GM12874 (cell line): ENCODE measurements at regions not wholly inside any gene's neighbourhood (a gene's known extent, or its start where the extent isn't known, plus 50 kb on each side); places are given as distances from the start of the nearest gene placed in this dataset.

Source experiments
- TF ChIP-seq, protein P1 (sequence below): IDR thresholded peaks from 2 replicates; pipeline ENCODE4 v1.5.1; 2011; ENCODE audit warnings: low read depth, mild to moderate bottlenecking, control low read depth, low read length, moderate library complexity; ENCODE audit not compliant: insufficient read depth

DNA sequence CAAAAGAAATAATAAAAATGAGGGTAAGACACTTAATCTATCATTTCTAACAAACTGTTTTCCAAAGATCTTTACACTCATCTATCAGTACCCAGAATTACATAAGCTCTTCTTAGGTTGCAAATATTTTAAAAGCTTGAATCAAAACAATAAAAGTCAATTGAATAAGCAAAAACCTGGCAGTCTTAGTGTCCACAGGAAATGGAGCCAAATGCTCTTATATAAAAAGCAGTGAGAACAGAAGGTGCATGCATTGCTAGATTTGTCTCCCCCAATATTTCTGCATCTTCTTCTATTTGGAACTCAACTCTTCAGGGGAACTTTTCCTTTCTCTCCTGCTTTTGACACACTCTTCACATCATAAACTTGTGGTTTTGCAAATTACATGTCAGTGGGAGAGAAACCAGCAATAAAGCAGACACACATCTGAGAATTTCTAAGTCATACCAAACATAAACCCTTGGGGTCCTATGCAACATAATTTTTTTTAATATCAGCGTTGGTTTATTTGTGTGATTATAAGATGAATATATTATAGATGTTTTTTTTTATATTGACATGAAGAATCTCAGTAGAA is 343.9 kb upstream of the ACVR2A start:
- TF ChIP-seq, protein P1, sequence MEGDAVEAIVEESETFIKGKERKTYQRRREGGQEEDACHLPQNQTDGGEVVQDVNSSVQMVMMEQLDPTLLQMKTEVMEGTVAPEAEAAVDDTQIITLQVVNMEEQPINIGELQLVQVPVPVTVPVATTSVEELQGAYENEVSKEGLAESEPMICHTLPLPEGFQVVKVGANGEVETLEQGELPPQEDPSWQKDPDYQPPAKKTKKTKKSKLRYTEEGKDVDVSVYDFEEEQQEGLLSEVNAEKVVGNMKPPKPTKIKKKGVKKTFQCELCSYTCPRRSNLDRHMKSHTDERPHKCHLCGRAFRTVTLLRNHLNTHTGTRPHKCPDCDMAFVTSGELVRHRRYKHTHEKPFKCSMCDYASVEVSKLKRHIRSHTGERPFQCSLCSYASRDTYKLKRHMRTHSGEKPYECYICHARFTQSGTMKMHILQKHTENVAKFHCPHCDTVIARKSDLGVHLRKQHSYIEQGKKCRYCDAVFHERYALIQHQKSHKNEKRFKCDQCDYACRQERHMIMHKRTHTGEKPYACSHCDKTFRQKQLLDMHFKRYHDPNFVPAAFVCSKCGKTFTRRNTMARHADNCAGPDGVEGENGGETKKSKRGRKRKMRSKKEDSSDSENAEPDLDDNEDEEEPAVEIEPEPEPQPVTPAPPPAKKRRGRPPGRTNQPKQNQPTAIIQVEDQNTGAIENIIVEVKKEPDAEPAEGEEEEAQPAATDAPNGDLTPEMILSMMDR: no peak

DNA sequence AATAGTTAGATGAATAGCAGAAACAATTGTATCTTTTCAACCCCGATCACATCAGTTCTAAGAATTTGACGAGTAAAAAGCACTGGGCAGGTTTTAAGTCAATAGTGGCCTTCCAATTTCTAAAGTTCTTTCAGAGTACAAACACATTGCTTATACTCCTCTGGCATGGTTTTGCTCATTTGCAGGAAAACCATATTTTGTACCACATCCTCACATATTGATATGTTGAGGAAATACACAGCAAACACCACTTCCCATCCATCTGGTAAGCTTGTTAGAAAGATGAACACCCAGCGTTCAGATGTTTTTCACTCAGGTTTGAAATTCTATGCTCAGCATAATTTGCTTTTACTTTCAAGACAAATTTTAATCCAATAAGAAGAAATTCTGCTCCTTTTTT is 344.6 kb upstream of the ACVR2A start:
- TF ChIP-seq, protein P1: no peak

DNA sequence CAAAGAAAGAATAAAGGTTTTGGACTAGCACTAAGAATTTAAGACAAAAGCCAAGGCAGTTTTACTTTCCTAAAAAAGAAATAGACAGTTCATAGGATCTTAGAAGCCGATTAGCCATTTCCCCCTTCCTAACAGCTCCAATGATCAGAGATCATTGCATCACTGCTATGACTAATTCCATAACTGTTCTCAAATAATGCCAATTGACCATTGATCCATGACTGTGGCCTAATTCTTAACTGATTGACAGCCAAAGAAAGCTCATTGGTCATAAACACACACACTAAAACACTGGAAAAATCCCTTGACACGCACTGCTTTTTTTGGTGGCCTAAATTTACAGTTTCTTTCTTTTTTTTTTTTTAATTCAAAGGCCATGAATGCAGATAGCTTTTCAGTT is 345.0 kb upstream of the ACVR2A start:
- TF ChIP-seq, protein P1: no peak

DNA sequence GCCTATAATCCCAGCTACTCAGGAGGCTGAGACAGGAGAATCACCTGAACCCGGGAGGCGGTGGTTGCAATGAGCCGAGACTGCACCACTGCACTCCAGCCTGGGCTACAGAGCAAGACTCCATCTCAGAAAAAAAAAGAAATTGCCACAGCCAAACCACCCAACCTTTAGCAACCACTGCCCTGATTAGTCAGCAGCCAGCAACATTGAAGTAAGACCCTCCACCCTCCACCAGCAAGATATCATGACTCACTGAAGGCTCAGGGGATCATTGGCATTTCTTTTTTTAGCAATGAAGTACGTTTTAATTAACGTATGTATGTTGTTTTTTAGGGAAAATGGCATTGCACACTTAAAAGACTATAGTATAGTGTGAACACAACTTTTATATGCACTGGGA is 349.1 kb upstream of the ACVR2A start:
- TF ChIP-seq, protein P1: no peak

DNA sequence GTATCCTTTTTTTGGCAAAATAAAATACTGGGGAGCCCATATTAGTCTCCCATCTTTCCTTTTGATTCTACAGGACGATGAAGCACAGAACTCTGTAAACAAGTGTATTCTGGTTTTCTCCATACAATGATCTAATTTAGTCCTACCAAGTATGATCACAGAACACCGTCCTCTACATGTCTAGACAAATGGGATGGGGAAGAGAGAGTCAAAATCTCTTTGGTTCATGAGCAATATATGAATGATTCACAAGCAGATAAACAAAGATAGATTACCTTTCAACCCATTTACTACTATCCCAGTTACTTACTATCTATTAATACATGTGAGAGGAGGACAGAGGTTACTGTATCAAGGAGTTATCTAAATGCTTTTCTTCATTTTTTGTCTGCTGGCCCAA is 352.4 kb upstream of the ACVR2A start:
- TF ChIP-seq, protein P1: no peak

DNA sequence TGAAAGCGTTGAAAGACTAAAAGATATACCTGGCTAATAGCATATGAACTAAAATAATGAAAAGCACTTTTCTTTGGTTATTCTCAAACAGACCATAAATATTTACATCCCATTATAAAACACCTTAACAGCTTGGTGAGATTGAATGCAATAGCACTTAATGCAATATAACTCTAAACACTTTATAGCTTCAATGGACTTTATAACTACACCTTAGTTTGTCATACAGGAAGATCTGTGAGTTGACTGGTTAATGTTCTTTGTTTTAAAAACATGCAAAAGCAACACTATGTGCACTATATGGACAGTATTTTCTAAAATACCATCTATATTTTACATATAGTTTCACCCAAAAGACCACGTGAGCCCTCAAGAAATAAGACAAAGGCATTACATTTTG is 353.3 kb upstream of the ACVR2A start:
- TF ChIP-seq, protein P1: no peak

DNA sequence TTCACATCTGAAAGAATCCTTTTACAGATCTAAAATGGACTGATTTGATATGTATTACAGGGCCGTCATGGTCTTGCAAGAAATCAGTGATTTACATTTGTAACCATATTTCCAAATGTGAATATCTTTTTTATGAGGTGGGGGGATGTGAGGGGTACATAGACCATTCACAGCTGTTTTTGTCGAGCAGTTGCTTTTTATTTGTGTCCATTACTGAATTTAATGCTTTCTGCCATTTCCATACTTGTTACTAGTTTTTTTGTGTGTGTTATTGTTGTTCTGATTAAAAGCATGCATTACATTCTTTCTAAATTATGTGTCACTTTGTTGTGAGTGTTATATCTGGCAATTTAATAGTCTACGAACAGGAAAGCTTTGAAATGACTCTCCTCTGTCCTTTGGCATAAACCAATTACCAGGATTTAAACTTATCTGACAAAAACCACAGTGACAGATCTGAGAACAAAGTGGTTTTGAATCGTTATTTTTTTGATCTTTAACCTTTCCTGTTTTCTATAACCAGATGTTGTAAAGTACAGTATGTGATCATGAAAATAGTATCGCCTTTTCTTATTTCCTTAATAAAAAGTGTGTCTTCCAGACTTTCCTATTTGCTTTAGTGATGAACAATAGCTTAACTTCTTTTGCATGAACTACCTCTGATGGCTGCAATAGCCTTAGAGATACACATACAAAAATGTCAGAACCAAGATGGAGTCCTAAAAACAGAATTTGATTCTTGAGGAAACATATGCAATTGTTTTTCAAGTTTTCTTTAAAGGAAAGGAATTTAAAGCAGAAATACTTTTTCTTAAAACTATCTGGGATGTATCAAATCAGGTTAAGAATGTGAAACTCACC is 354.2 kb upstream of the ACVR2A start:
- TF ChIP-seq, protein P1: no peak
